ENCODE measurements at regions not wholly inside any gene's neighbourhood (a gene's known extent, or its start where the extent isn't known, plus 50 kb on each side); places are given as distances from the start of the nearest gene placed in this dataset.

- FAIRE-seq (no peak), DNase-seq (ENCODE audit: extremely low read depth in 1 of 4, low spot score in 3 of 4) (no peak), ATAC-seq (no peak)
- in situ Hi-C loops (cut with MboI) (no loop called here), intact Hi-C loops (cut with micrococcal nuclease) (no loop called here)
- Histone ChIP-seq H3K36me3 (ENCODE audit: control insufficient read depth, insufficient read depth, low read length) (no peaks in the 10 kb centered on the region), H2AFZ (ENCODE audit: low read depth, low read length) (peak overlapping the region; percentile 47), H3K9ac (ENCODE audit: insufficient read depth in 1 of 2, low read depth in 2 of 2, low read length in 2 of 2) (peak overlapping the region in 1 of 2 experiments; percentile 63; a peak in 1 of 4 replicates), H3K27ac (ENCODE audit: extremely low read depth, low read depth, low read length) (no peak overlapping the region), H3K4me1 (replicated peaks in 1 of 2; ENCODE audit: control insufficient read depth in 2 of 2, insufficient read depth in 2 of 2, low read length in 2 of 2) (peaks cover 36 to 38% of the 10 kb centered on the region in 2 experiments; a peak in 4 of 5 replicates), H3K79me2 (ENCODE audit: control insufficient read depth, insufficient read depth, low read length) (no peaks in the 10 kb centered on the region), H3K9me3 (replicated peaks; ENCODE audit: control insufficient read depth, insufficient read depth, low read depth, low read length) (no peaks in the 10 kb centered on the region), H3K4me2 (ENCODE audit: insufficient read depth, low read length) (no peak overlapping the region), H3K9me1 (ENCODE audit: control insufficient read depth, insufficient read depth, low read length) (no peaks in the 10 kb centered on the region), H4K20me1 (replicated peaks; ENCODE audit: control insufficient read depth, insufficient read depth, low read length) (no peaks in the 10 kb centered on the region), H3K4me3 (no peak overlapping the region), H3K27me3 (ENCODE audit: control insufficient read depth in 2 of 2, insufficient read depth in 2 of 2, low read length in 2 of 2) (no peaks in the 10 kb centered on the region)
- 16% methylated on average over 2 of the region's 2 CpGs for WGBS (ENCODE audit: insufficient coverage, low coverage, missing lambda C conversion rate)
- CTCF ChIA-PET (ENCODE audit: low intra/inter-chr PET ratio): no interaction called here
- POLR2A ChIA-PET: interaction anchor here (0.6 to 0.7 kb wide), 2 partner anchors 11 to 905 kb away, joined by 3 read pairs; no protein-coding TSS in a partner anchor
- no TSS peak for BruUV-seq (replicated peaks)
- no peak for TF ChIP-seq HOMEZ (CRISPR knock-in tag; IDR thresholded peaks at IDR 0.05)
- TF ChIP-seq CLOCK (CRISPR knock-in tag; IDR thresholded peaks at IDR 0.05; ENCODE audit: borderline replicate concordance): no peak
- no peak for TF ChIP-seq ZNF699 (CRISPR knock-in tag; IDR thresholded peaks at IDR 0.05; ENCODE audit: insufficient replicate concordance)
- TF ChIP-seq BCLAF1 (IDR thresholded peaks at IDR 0.05; ENCODE audit: borderline replicate concordance in 1 of 2, control insufficient read depth in 1 of 2, low read depth in 2 of 2, low read length in 1 of 2): no peak
- no peak for TF ChIP-seq SRSF9 (IDR thresholded peaks at IDR 0.05; ENCODE audit: borderline replicate concordance, low read depth, low read length)
- no peak for TF ChIP-seq ZNF668 (CRISPR knock-in tag; IDR thresholded peaks at IDR 0.05)
- no peak for TF ChIP-seq MAZ (CRISPR knock-in tag; conservative IDR thresholded peaks at IDR 0.05 in 1 of 2, IDR thresholded peaks at IDR 0.05 in 1 of 2)
- TF ChIP-seq KAT8 (IDR thresholded peaks at IDR 0.05; ENCODE audit: low read depth): no peak
Observed at GRCh38 chr3:139285691-139286090, 58.1 kb upstream of the MRPS22 start.
